ENCODE measurements at regions not wholly inside any gene's neighbourhood (a gene's known extent, or its start where the extent isn't known, plus 50 kb on each side); places are given as distances from the start of the nearest gene placed in this dataset.
"Not testable (repeated sequence)": the region's sequence is repeated elsewhere in the genome, so short reads cannot be mapped to it uniquely, and the experiment has no call there.

- DNase-seq (ENCODE audit: low read depth), result no peak
- no peak overlapping the region for H3K4me3 ChIP-seq (ENCODE audit: low read depth, low read length)
- TF ChIP-seq CTCF (conservative IDR thresholded peaks at IDR 0.05; ENCODE audit: low read depth, low read length), result no peak
Measured at GRCh38 chr3:178948546-178948945, 123.1 kb downstream of the ZMAT3 start.

- DNase-seq (ENCODE audit: low read depth), result no peak
- H3K4me3 ChIP-seq (ENCODE audit: low read depth, low read length), result no peak overlapping the region
- peak; percentile 42 for TF ChIP-seq CTCF (conservative IDR thresholded peaks at IDR 0.05; ENCODE audit: low read depth, low read length)
Measured at GRCh38 chr3:178947738-178948137, 123.9 kb downstream of the ZMAT3 start.

GRCh38 chr3:178942261-178942660 lies 129.3 kb downstream of the ZMAT3 start:
- DNase-seq (ENCODE audit: low read depth); H3K4me3 ChIP-seq (ENCODE audit: low read depth, low read length): not testable (repeated sequence)

- DNase-seq (ENCODE audit: low read depth), result no peak
- no peak overlapping the region for H3K4me3 ChIP-seq (ENCODE audit: low read depth, low read length)
- no peak for TF ChIP-seq CTCF (conservative IDR thresholded peaks at IDR 0.05; ENCODE audit: low read depth, low read length)
Measured at GRCh38 chr3:178930116-178930515, 141.5 kb downstream of the ZMAT3 start.

- H3K4me3 ChIP-seq (ENCODE audit: low read depth, low read length), result no peak overlapping the region
- DNase-seq (ENCODE audit: low read depth), result no peak
- no peak for TF ChIP-seq CTCF (conservative IDR thresholded peaks at IDR 0.05; ENCODE audit: low read depth, low read length)
Measured at GRCh38 chr3:178916223-178916622, 155.4 kb downstream of the ZMAT3 start.

GRCh38 chr3:178915365-178915764 lies 156.2 kb downstream of the ZMAT3 start:
- TF ChIP-seq CTCF (conservative IDR thresholded peaks at IDR 0.05; ENCODE audit: low read depth, low read length), result no peak
- no peak for DNase-seq (ENCODE audit: low read depth)
- no peak overlapping the region for H3K4me3 ChIP-seq (ENCODE audit: low read depth, low read length)

- TF ChIP-seq CTCF (conservative IDR thresholded peaks at IDR 0.05; ENCODE audit: low read depth, low read length), result no peak
- no peak for DNase-seq (ENCODE audit: low read depth)
- no peak overlapping the region for H3K4me3 ChIP-seq (ENCODE audit: low read depth, low read length)
Measured at GRCh38 chr3:178907081-178907480, 164.5 kb downstream of the ZMAT3 start.

GRCh38 chr3:178901204-178901603 lies 170.4 kb downstream of the ZMAT3 start:
- H3K4me3 ChIP-seq (ENCODE audit: low read depth, low read length), result no peak overlapping the region
- no peak for TF ChIP-seq CTCF (conservative IDR thresholded peaks at IDR 0.05; ENCODE audit: low read depth, low read length)
- no peak for DNase-seq (ENCODE audit: low read depth)

Data from epithelial cell of proximal tubule (primary cell).